PC-9 (cell line): ENCODE measurements at regions not wholly inside any gene's neighbourhood (a gene's known extent, or its start where the extent isn't known, plus 50 kb on each side); places are given as distances from the start of the nearest gene placed in this dataset.

ENCODE experiments used
- BruUV-seq: library from RNA; stranded (reverse); fragments of 400-500 nt; replicated peaks from 2 replicates; lab custom pipeline; 2021; lab: Mats Ljungman, UMichigan
- CTCF ChIA-PET: fragments of 300-600 bp; sonication (Branson Sonifier 250); formaldehyde crosslinking; loops from one replicate; lab custom pipeline; 2022; ENCODE audit warnings: antibody characterized with exemption; lab: Charles Lee
- POLR2A ChIA-PET: fragments of 300-600 bp; sonication (Branson Sonifier 250); formaldehyde crosslinking; loops from one replicate; lab custom pipeline; 2022; ENCODE audit warnings: antibody characterized with exemption; ENCODE audit not compliant: unreplicated experiment; lab: Charles Lee
- DNase-seq, 2 experiments: peaks; one replicate each; pipeline versions ENCODE4 v3.0.0 to v3.0.0-alpha.2; 2015 to 2022; ENCODE audit warnings: mixed read lengths in 1 of 2
- H2AFZ ChIP-seq: fragments of 200-600 bp; sonication (generic); 2 replicates; pipeline ENCODE4 v1.8.1; 2017; ENCODE audit warnings: antibody characterized with exemption
- H3F3A ChIP-seq: fragments of 200-600 bp; sonication (generic); 2 replicates; pipeline ENCODE4 v1.8.1; 2017; ENCODE audit warnings: antibody characterized with exemption, mild to moderate bottlenecking, low read depth; ENCODE audit not compliant: insufficient read depth
- H3K27ac ChIP-seq: fragments of 200-600 bp; sonication (generic); 2 replicates; pipeline ENCODE4 v1.6.1; 2016; ENCODE audit warnings: mixed run types
- H3K27me3 ChIP-seq: fragments of 200-600 bp; sonication (generic); 2 replicates; pipeline ENCODE4 v1.6.1; 2016; ENCODE audit warnings: low read depth, mixed run types; ENCODE audit not compliant: insufficient read depth
- H3K36me3 ChIP-seq: fragments of 200-600 bp; sonication (generic); 2 replicates; pipeline ENCODE4 v1.6.1; 2016; ENCODE audit warnings: low read depth, mixed run types
- H3K4me1 ChIP-seq: fragments of 200-600 bp; sonication (generic); replicated peaks from 2 replicates; pipeline ENCODE4 v1.6.1; 2016; ENCODE audit warnings: mixed run types; ENCODE audit not compliant: insufficient read depth
- H3K4me2 ChIP-seq: fragments of 200-600 bp; sonication (generic); 2 replicates; pipeline ENCODE4 v1.6.1; 2017; ENCODE audit warnings: mixed run types
- H3K4me3 ChIP-seq: fragments of 200-600 bp; sonication (generic); 2 replicates; pipeline ENCODE4 v1.6.1; 2016; ENCODE audit warnings: mixed run types
- H3K79me2 ChIP-seq: fragments of 200-600 bp; sonication (generic); 2 replicates; pipeline ENCODE4 v1.6.1; 2017; ENCODE audit warnings: low read depth, mixed run types
- H3K9me2 ChIP-seq: fragments of 200-600 bp; sonication (generic); 2 replicates; pipeline ENCODE4 v1.8.1; 2017; ENCODE audit warnings: mild to moderate bottlenecking; ENCODE audit not compliant: insufficient read depth
- H3K9me3 ChIP-seq: fragments of 200-600 bp; sonication (generic); 2 replicates; pipeline ENCODE4 v1.8.1; 2016; ENCODE audit warnings: low read depth; ENCODE audit not compliant: insufficient read depth
- H4K20me1 ChIP-seq: fragments of 200-600 bp; sonication (generic); 2 replicates; pipeline ENCODE4 v1.8.1; 2017; ENCODE audit not compliant: insufficient read depth
- EZH2 ChIP-seq: fragments of 200-600 bp; sonication (generic); IDR thresholded peaks from 2 replicates; pipeline ENCODE4 v1.8.0; 2017; ENCODE audit warnings: antibody characterized with exemption, low read depth
- intact Hi-C: fragments of 100-400 bp; cut with micrococcal nuclease; formaldehyde crosslinking; loops from one replicate; pipeline ENCODE4 v1.10.0; 2022; ENCODE audit not compliant: unreplicated experiment
- TF ChIP-seq, protein P1 (sequence below): fragments of 200-600 bp; sonication (generic); conservative IDR thresholded peaks from 2 replicates; pipeline ENCODE4 v1.6.1; 2017; ENCODE audit warnings: mixed run types, antibody characterized with exemption, mild to moderate bottlenecking, moderate library complexity

GRCh38 chr6:148042536-148042935 lies 300.1 kb upstream of the SASH1 start:
- ChIA-PET POLR2A (no interaction called here), CTCF (no interaction called here)
- Histone ChIP-seq H3F3A (0 out of 2 replicates have a peak, but pooled peaks cover 5% of the 10 kb centered on the region), H3K9me3 (no peaks in the 10 kb centered on the region), H3K27me3 (no peaks in the 10 kb centered on the region), H3K4me3 (no peak overlapping the region), H4K20me1 (no peaks in the 10 kb centered on the region), H3K27ac (no peak overlapping the region), H2AFZ (no peak overlapping the region), H3K36me3 (no peaks in the 10 kb centered on the region), H3K9me2 (no peaks in the 10 kb centered on the region), H3K4me1 (0 out of 2 replicates have a peak, but pooled peaks cover 2% of the 10 kb centered on the region), H3K79me2 (no peaks in the 10 kb centered on the region), H3K4me2 (no peak overlapping the region)
- DNase-seq, result no peak
- TF ChIP-seq EZH2, result no peak
- TF ChIP-seq, protein P1, sequence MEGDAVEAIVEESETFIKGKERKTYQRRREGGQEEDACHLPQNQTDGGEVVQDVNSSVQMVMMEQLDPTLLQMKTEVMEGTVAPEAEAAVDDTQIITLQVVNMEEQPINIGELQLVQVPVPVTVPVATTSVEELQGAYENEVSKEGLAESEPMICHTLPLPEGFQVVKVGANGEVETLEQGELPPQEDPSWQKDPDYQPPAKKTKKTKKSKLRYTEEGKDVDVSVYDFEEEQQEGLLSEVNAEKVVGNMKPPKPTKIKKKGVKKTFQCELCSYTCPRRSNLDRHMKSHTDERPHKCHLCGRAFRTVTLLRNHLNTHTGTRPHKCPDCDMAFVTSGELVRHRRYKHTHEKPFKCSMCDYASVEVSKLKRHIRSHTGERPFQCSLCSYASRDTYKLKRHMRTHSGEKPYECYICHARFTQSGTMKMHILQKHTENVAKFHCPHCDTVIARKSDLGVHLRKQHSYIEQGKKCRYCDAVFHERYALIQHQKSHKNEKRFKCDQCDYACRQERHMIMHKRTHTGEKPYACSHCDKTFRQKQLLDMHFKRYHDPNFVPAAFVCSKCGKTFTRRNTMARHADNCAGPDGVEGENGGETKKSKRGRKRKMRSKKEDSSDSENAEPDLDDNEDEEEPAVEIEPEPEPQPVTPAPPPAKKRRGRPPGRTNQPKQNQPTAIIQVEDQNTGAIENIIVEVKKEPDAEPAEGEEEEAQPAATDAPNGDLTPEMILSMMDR, result no peak
- BruUV-seq, result no TSS peak
- intact Hi-C loops, result no loop called here

- H3K4me2 ChIP-seq, result no peak overlapping the region
- H3K4me1 ChIP-seq, result no peaks in the 10 kb centered on the region
- no peak overlapping the region for H3K27ac ChIP-seq
- no peaks in the 10 kb centered on the region for H3K36me3 ChIP-seq
- H3K27me3 ChIP-seq, result no peaks in the 10 kb centered on the region
- CTCF ChIA-PET, result no interaction called here
- no peak overlapping the region for H2AFZ ChIP-seq
- TF ChIP-seq, protein P1, result no peak
- no peak for TF ChIP-seq EZH2
- POLR2A ChIA-PET, result no interaction called here
- intact Hi-C loops, result no loop called here
- no peaks in the 10 kb centered on the region for H3K79me2 ChIP-seq
- no peak overlapping the region for H3K4me3 ChIP-seq
- H3K9me3 ChIP-seq, result no peaks in the 10 kb centered on the region
- no TSS peak for BruUV-seq
- H3K9me2 ChIP-seq, result no peaks in the 10 kb centered on the region
- no peak for DNase-seq
- H4K20me1 ChIP-seq, result no peaks in the 10 kb centered on the region
- H3F3A ChIP-seq, result no peaks in the 10 kb centered on the region
Observed at GRCh38 chr6:148044261-148044751, 298.3 kb upstream of the SASH1 start.

GRCh38 chr6:148044921-148045320 lies 297.7 kb upstream of the SASH1 start:
- POLR2A ChIA-PET, result no interaction called here
- no TSS peak for BruUV-seq

More at GRCh38 chr6:148044921-148045320, 297.7 kb upstream of the SASH1 start:
- no peaks in the 10 kb centered on the region for H4K20me1 ChIP-seq
- no peaks in the 10 kb centered on the region for H3K9me3 ChIP-seq
- H3K36me3 ChIP-seq, result no peaks in the 10 kb centered on the region
- no peak for DNase-seq
- no peak overlapping the region for H3K4me3 ChIP-seq
- no peaks in the 10 kb centered on the region for H3K27me3 ChIP-seq
- no peak overlapping the region for H3K27ac ChIP-seq
- no peaks in the 10 kb centered on the region for H3K9me2 ChIP-seq
- TF ChIP-seq EZH2, result no peak
- TF ChIP-seq, protein P1, result no peak
- intact Hi-C loops, result no loop called here
- no peaks in the 10 kb centered on the region for H3K79me2 ChIP-seq
- no peaks in the 10 kb centered on the region for H3K4me1 ChIP-seq
- H2AFZ ChIP-seq, result no peak overlapping the region
- CTCF ChIA-PET, result no interaction called here
- no peaks in the 10 kb centered on the region for H3F3A ChIP-seq
- no peak overlapping the region for H3K4me2 ChIP-seq
